K562 (cell line): ENCODE measurements at regions not wholly inside any gene's neighbourhood (a gene's known extent, or its start where the extent isn't known, plus 50 kb on each side); places are given as distances from the start of the nearest gene placed in this dataset.

ENCODE experiments used
- ATAC-seq: fragments of 200-7000 bp; cut with Tn5 transposase; 3 replicates; pipeline ENCODE4 v1.9.1; 2020; ENCODE audit warnings: moderate library complexity
- BruUV-seq: library from RNA; stranded (reverse); fragments of 400-500 nt; replicated peaks from 2 replicates; lab custom pipeline; 2021; lab: Mats Ljungman, UMichigan
- CTCF ChIA-PET: fragments of 300-600 bp; formaldehyde crosslinking; extraction: SDS; loops from one replicate; lab custom pipeline; 2021; ENCODE audit warnings: low intra/inter-chr PET ratio; lab: Yijun Ruan, JAX
- POLR2A ChIA-PET: fragments of 300-600, 350-650 bp; sonication (Branson Sonifier 250); formaldehyde crosslinking; extraction: SDS; loops from one replicate; lab custom pipeline; 2021; ENCODE audit warnings: antibody characterized with exemption, inconsistent platforms; lab: Yijun Ruan, JAX
- DNase-seq, 4 experiments: peaks; one replicate each; pipeline versions ENCODE4 v3.0.0 to v3.0.0-alpha.2; 2011 to 2018; ENCODE audit warnings: low spot score in 3 of 4, mixed read lengths in 3 of 4; ENCODE audit errors: extremely low read depth in 1 of 4
- FAIRE-seq: peaks from 2 replicates; lab custom pipeline; 2011; peaks lifted over from hg19 to GRCh38; lab: Jason Lieb, UNC
- H2AFZ ChIP-seq: 2 replicates; pipeline ENCODE4 v1.6.0; 2011; ENCODE audit warnings: low read depth, low read length, control low read depth, inconsistent platforms
- H3K27ac ChIP-seq: fragments of 200-600 bp; 3 replicates; pipeline ENCODE4 v1.8.0; 2011; ENCODE audit warnings: low read depth, mild to moderate bottlenecking, control low read depth, inconsistent platforms, low read length, moderate library complexity, mixed read lengths; ENCODE audit errors: extremely low read depth
- H3K27me3 ChIP-seq, 2 experiments: fragments of 300-600 bp in 1 of 2; 2 replicates in 1 of 2; 3 replicates in 1 of 2; pipeline versions ENCODE4 v1.6.0 to v1.8.0; 2011; ENCODE audit warnings: inconsistent platforms in 2 of 2, low read length in 2 of 2, mild to moderate bottlenecking in 1 of 2, mixed read lengths in 1 of 2, moderate library complexity in 1 of 2; ENCODE audit not compliant: control insufficient read depth in 2 of 2, insufficient read depth in 2 of 2
- H3K36me3 ChIP-seq: fragments of 300-600 bp; 3 replicates; pipeline ENCODE4 v1.8.0; 2011; ENCODE audit warnings: mild to moderate bottlenecking, low read length, inconsistent platforms; ENCODE audit not compliant: control insufficient read depth, insufficient read depth
- H3K4me1 ChIP-seq, 2 experiments: fragments of 200-600 bp in 1 of 2; replicated peaks in 1 of 2; 2 replicates in 1 of 2; 3 replicates in 1 of 2; pipeline versions ENCODE4 v1.5.1 to v1.8.0; 2011; ENCODE audit warnings: inconsistent platforms in 2 of 2, low read length in 2 of 2, mild to moderate bottlenecking in 1 of 2, mixed read lengths in 1 of 2, moderate library complexity in 1 of 2; ENCODE audit not compliant: control insufficient read depth in 2 of 2, insufficient read depth in 2 of 2
- H3K4me2 ChIP-seq: 2 replicates; pipeline ENCODE4 v1.6.1; 2011; ENCODE audit warnings: low read length, control low read depth, inconsistent platforms, mixed read lengths; ENCODE audit not compliant: insufficient read depth
- H3K4me3 ChIP-seq: fragments of 200-600 bp; sonication (generic), shearing (Covaris generic); 2 replicates; pipeline ENCODE4 v1.5.1; 2016; ENCODE audit warnings: control low read depth, inconsistent platforms
- H3K79me2 ChIP-seq: fragments of 200-600 bp; 3 replicates; pipeline ENCODE4 v1.8.0; 2011; ENCODE audit warnings: low read length, inconsistent platforms; ENCODE audit not compliant: control insufficient read depth, insufficient read depth
- H3K9ac ChIP-seq, 2 experiments: 2 replicates each; pipeline versions ENCODE4 v1.6.0 to v1.6.1; 2011; ENCODE audit warnings: low read depth in 2 of 2, low read length in 2 of 2, control low read depth in 1 of 2, inconsistent platforms in 1 of 2, mild to moderate bottlenecking in 1 of 2, mixed read lengths in 1 of 2; ENCODE audit not compliant: insufficient read depth in 1 of 2
- H3K9me1 ChIP-seq: one replicate; pipeline ENCODE4 v1.6.0; 2011; ENCODE audit warnings: inconsistent platforms, mild to moderate bottlenecking, low read length, moderate library complexity; ENCODE audit not compliant: control insufficient read depth, insufficient read depth
- H3K9me3 ChIP-seq: replicated peaks from 2 replicates; pipeline ENCODE4 v1.5.1; 2011; ENCODE audit warnings: low read depth, low read length, inconsistent platforms; ENCODE audit not compliant: control insufficient read depth, insufficient read depth
- H4K20me1 ChIP-seq: replicated peaks from 2 replicates; pipeline ENCODE4 v1.6.1; 2011; ENCODE audit warnings: low read length, inconsistent platforms, mixed read lengths; ENCODE audit not compliant: control insufficient read depth, insufficient read depth
- ARID1B ChIP-seq: fragments of 450-650 bp; IDR thresholded peaks from 2 replicates; pipeline ENCODE4 v1.6.1; 2016; ENCODE audit warnings: antibody characterized with exemption, mild to moderate bottlenecking, inconsistent platforms
- CTBP1 ChIP-seq: fragments of 450-650 bp; IDR thresholded peaks from 2 replicates; pipeline ENCODE4 v1.6.1; 2016; ENCODE audit warnings: borderline replicate concordance
- HES1 ChIP-seq: fragments of 450-650 bp; IDR thresholded peaks from 2 replicates; pipeline ENCODE4 v1.6.1; 2016; ENCODE audit warnings: low read depth, mild to moderate bottlenecking, moderate library complexity
- KDM1A ChIP-seq, 2 experiments: fragments of 450-650 bp; IDR thresholded peaks; 2 replicates each; pipeline ENCODE4 v1.6.1; 2016; ENCODE audit warnings: mild to moderate bottlenecking in 2 of 2
- PRDM10 ChIP-seq: fragments of 450-650 bp; IDR thresholded peaks from 2 replicates; pipeline ENCODE4 v1.6.1; 2018; ENCODE audit not compliant: partially characterized antibody
- SUPT5H ChIP-seq: fragments of 450-650 bp; IDR thresholded peaks from 2 replicates; pipeline ENCODE4 v1.6.1; 2016
- TAF1 ChIP-seq: IDR thresholded peaks from 2 replicates; pipeline ENCODE4 v1.6.1; 2011; ENCODE audit warnings: mild to moderate bottlenecking, low read length, moderate library complexity; ENCODE audit not compliant: insufficient read depth, control insufficient read depth, severe bottlenecking; ENCODE audit errors: extremely low read depth
- ZNF3 ChIP-seq: fragments of 250-450 bp; sonication (Bioruptor Pico); IDR thresholded peaks from 2 replicates; pipeline ENCODE4 v1.5.0; 2021; ENCODE audit warnings: mild to moderate bottlenecking, moderate library complexity
- ZNF740 ChIP-seq, 3 experiments: fragments of 200-800 bp in 1 of 3; sonication (Bioruptor generic) in 1 of 3; sonication (generic) in 1 of 3; formaldehyde crosslinking in 1 of 3; IDR thresholded peaks; 2 replicates each; pipeline versions ENCODE4 v1.6.1 to v1.8.0; 2016 to 2022; ENCODE audit warnings: mild to moderate bottlenecking in 2 of 3, missing compliant biosample characterization in 2 of 3, missing genetic modification characterization in 2 of 3, missing genetic modification reagents in 1 of 3
- ZNF75A ChIP-seq: fragments of 450-650 bp; formaldehyde crosslinking; IDR thresholded peaks from 2 replicates; pipeline ENCODE4 v1.4.0; 2020; ENCODE audit warnings: mild to moderate bottlenecking
- WGBS: fragments of 100-300 bp; shearing (Covaris generic); methylation state at CpG from one replicate; pipeline ENCODE4 v1.1.6; 2016; ENCODE audit warnings: low coverage, mixed read lengths; ENCODE audit not compliant: insufficient coverage; ENCODE audit errors: missing lambda C conversion rate; 5-methylcytosine and 5-hydroxymethylcytosine counted together
- in situ Hi-C: fragments of 300-500 bp; cut with MboI; formaldehyde crosslinking; loops from 4 replicates; pipeline ENCODE4 v1.15.0; 2018; ENCODE audit warnings: inconsistent platforms, mixed read lengths
- intact Hi-C: fragments of 100-400 bp; cut with micrococcal nuclease; formaldehyde crosslinking; loops from 2 replicates; pipeline ENCODE4 v1.14.2; 2022

GRCh38 chr7:148939128-148939755 lies 55.2 kb upstream of the EZH2 start:
- no TSS peak for BruUV-seq
- CTCF ChIA-PET = no interaction called here
- no peak overlapping the region for H2AFZ ChIP-seq
- H3K4me3 ChIP-seq = no peak overlapping the region
- intact Hi-C loops = no loop called here
- FAIRE-seq (peak; percentile 49), DNase-seq (peak in 1 of 4 experiments; percentile 48), ATAC-seq (no peak)
- H3K4me2 ChIP-seq = no peak overlapping the region
- H3K27me3 ChIP-seq = no peaks in the 10 kb centered on the region
- POLR2A ChIA-PET = interaction anchor here (0.8 to 1.4 kb wide), 5 partner anchors 9 to 108 kb away, joined by 3 to 6 read pairs (median 3); no protein-coding TSS in a partner anchor
- H3K9me3 ChIP-seq = no peaks in the 10 kb centered on the region
- peak overlapping the region; percentile 18; the same call in 1 of the 3 replicates for H3K27ac ChIP-seq
- H4K20me1 ChIP-seq = no peaks in the 10 kb centered on the region
- in situ Hi-C loops = no loop called here
- no peaks in the 10 kb centered on the region for H3K9me1 ChIP-seq
- H3K36me3 ChIP-seq = no peaks in the 10 kb centered on the region
- peak overlapping the region in 1 of 2 experiments; percentile 91; a peak in 2 of 4 replicates for H3K9ac ChIP-seq
- H3K79me2 ChIP-seq = peaks cover 20% of the 10 kb centered on the region
- WGBS = 67% methylated on average over 1 of the region's 1 CpG
- H3K4me1 ChIP-seq = peaks cover 4 to 6% of the 10 kb centered on the region in 2 experiments; a peak in 2 of 5 replicates
- TF ChIP-seq ZNF75A (CRISPR knock-in tag) = no peak
- TF ChIP-seq HES1 = no peak
- peak; percentile 61 for TF ChIP-seq PRDM10
- TF ChIP-seq ZNF3 (CRISPR knock-in tag) = no peak
- TF ChIP-seq SUPT5H = no peak
- no peak for TF ChIP-seq CTBP1
- no peak for TF ChIP-seq ZNF740 (CRISPR knock-in tag; IDR thresholded peaks at IDR 0.05)
- no peak for TF ChIP-seq ZNF740 (tag; IDR thresholded peaks at IDR 0.05)
- peak; percentile 29; the same call in 1 of the 2 replicates for TF ChIP-seq ARID1B
- TF ChIP-seq KDM1A (IDR thresholded peaks at IDR 0.05) = no peak
- TF ChIP-seq TAF1 = no peak
